Stimulated activated CD8-positive, alpha-beta memory T cell treated with anti-CD3 and anti-CD28 coated beads, Interleukin-2, amount 100 ng/mL, for 48 hours (primary cell): ENCODE measurements at regions not wholly inside any gene's neighbourhood (a gene's known extent, or its start where the extent isn't known, plus 50 kb on each side); places are given as distances from the start of the nearest gene placed in this dataset.

ENCODE experiments used
- DNase-seq, 2 donors: peaks; one replicate each; pipeline ENCODE4 v3.0.0-alpha.2; 2020; ENCODE audit warnings: low read depth in 2 of 2

GRCh38 chr1:81435175-81435574, 365.6 kb upstream of the ADGRL2 start:
- DNase-seq = no peak

GRCh38 chr1:81433676-81434075, 367.1 kb upstream of the ADGRL2 start:
- no peak for DNase-seq

- DNase-seq = no peak
Observed at GRCh38 chr1:81432654-81433109, 368.1 kb upstream of the ADGRL2 start.

GRCh38 chr1:81432059-81432458, 368.7 kb upstream of the ADGRL2 start:
- DNase-seq = no peak

- DNase-seq = no peak
Observed at GRCh38 chr1:81431624-81432000, 369.1 kb upstream of the ADGRL2 start.

- no peak for DNase-seq
Observed at GRCh38 chr1:81430955-81431623, 369.6 kb upstream of the ADGRL2 start.

GRCh38 chr1:81430236-81430938, 370.3 kb upstream of the ADGRL2 start:
- no peak for DNase-seq

GRCh38 chr1:81428998-81429397, 371.7 kb upstream of the ADGRL2 start:
- no peak for DNase-seq

- DNase-seq = no peak
Observed at GRCh38 chr1:81424816-81425215, 375.9 kb upstream of the ADGRL2 start.

- DNase-seq = no peak
Observed at GRCh38 chr1:81424061-81424460, 376.7 kb upstream of the ADGRL2 start.

GRCh38 chr1:81420760-81421159, 380.0 kb upstream of the ADGRL2 start:
- no peak for DNase-seq

- peak in 1 of 2 donors; percentile 3 for DNase-seq
Observed at GRCh38 chr1:81414488-81415015, 386.2 kb upstream of the ADGRL2 start.

GRCh38 chr1:81412954-81413353, 387.8 kb upstream of the ADGRL2 start:
- no peak for DNase-seq

GRCh38 chr1:81410941-81411340, 389.8 kb upstream of the ADGRL2 start:
- no peak for DNase-seq

GRCh38 chr1:81410351-81410750, 390.4 kb upstream of the ADGRL2 start:
- no peak for DNase-seq

- no peak for DNase-seq
Observed at GRCh38 chr1:81409780-81410274, 390.9 kb upstream of the ADGRL2 start.

- no peak for DNase-seq
Observed at GRCh38 chr1:81409262-81409661, 391.5 kb upstream of the ADGRL2 start.

- no peak for DNase-seq
Observed at GRCh38 chr1:81408419-81408818, 392.3 kb upstream of the ADGRL2 start.

GRCh38 chr1:81407000-81407821, 393.5 kb upstream of the ADGRL2 start:
- DNase-seq = no peak

- DNase-seq = no peak
Observed at GRCh38 chr1:81406292-81406999, 394.3 kb upstream of the ADGRL2 start.

GRCh38 chr1:81398041-81398440, 402.7 kb upstream of the ADGRL2 start:
- no peak for DNase-seq
